OCI-LY1 (cell line): ENCODE measurements at regions not wholly inside any gene's neighbourhood (a gene's known extent, or its start where the extent isn't known, plus 50 kb on each side); places are given as distances from the start of the nearest gene placed in this dataset.

ENCODE experiments used
- EZH2 ChIP-seq: fragments of 200-600 bp; sonication (generic), shearing (Covaris generic); IDR thresholded peaks from 2 replicates; pipeline ENCODE4 v1.8.0; 2017; ENCODE audit warnings: borderline replicate concordance, mixed run types, mild to moderate bottlenecking, antibody characterized with exemption, low read length, moderate library complexity, mixed read lengths
- TF ChIP-seq, protein P1 (sequence below): fragments of 200-600 bp; sonication (generic), shearing (Covaris generic); IDR thresholded peaks from 2 replicates; pipeline ENCODE4 v1.5.1; 2017; ENCODE audit warnings: mild to moderate bottlenecking, antibody characterized with exemption, low read length, moderate library complexity, mixed read lengths

DNA sequence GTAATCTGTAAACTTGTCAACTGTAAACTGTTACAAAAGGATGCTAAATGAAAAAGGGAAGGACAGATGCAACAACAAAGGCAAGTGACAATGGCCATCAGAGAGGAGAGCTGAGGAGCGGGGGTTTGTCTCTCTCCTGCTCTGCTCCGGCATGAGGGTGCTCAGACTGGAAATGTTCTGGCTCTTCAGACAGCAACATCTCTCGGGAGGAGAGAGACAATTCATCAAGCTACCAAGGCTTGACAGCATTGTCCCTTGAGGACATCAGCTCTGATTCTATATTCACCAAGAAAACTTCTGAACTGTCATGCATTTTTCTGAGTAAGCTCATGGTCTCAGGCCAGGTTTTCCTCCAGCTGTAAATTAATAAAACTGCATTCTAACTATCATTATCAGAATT, 408.2 kb downstream of the IGSF11 start:
- TF ChIP-seq, protein P1, sequence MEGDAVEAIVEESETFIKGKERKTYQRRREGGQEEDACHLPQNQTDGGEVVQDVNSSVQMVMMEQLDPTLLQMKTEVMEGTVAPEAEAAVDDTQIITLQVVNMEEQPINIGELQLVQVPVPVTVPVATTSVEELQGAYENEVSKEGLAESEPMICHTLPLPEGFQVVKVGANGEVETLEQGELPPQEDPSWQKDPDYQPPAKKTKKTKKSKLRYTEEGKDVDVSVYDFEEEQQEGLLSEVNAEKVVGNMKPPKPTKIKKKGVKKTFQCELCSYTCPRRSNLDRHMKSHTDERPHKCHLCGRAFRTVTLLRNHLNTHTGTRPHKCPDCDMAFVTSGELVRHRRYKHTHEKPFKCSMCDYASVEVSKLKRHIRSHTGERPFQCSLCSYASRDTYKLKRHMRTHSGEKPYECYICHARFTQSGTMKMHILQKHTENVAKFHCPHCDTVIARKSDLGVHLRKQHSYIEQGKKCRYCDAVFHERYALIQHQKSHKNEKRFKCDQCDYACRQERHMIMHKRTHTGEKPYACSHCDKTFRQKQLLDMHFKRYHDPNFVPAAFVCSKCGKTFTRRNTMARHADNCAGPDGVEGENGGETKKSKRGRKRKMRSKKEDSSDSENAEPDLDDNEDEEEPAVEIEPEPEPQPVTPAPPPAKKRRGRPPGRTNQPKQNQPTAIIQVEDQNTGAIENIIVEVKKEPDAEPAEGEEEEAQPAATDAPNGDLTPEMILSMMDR, result no peak
- TF ChIP-seq EZH2, result no peak
